ENCODE measurements at regions not wholly inside any gene's neighbourhood (a gene's known extent, or its start where the extent isn't known, plus 50 kb on each side); places are given as distances from the start of the nearest gene placed in this dataset.

- TF ChIP-seq REST (IDR thresholded peaks at IDR 0.05; ENCODE audit: insufficient replicate concordance, low read depth) (no peak), POLR2AphosphoS5 (IDR thresholded peaks at IDR 0.05; ENCODE audit: low read depth) (no peak), CTCF (IDR thresholded peaks at IDR 0.05; ENCODE audit: insufficient read depth, low read length) (no peak), GABPA (IDR thresholded peaks at IDR 0.05; ENCODE audit: low read depth) (no peak)
Measured at GRCh38 chr2:19256121-19256601, 102.3 kb downstream of the OSR1 start.
